Stimulated activated CD4-positive, alpha-beta T cell treated with anti-CD3 and anti-CD28 coated beads, Interleukin-4, amount 100 ng/mL, for 4 hours (primary cell): ENCODE measurements at regions not wholly inside any gene's neighbourhood (a gene's known extent, or its start where the extent isn't known, plus 50 kb on each side); places are given as distances from the start of the nearest gene placed in this dataset.
A peak's percentile ranks its signal among the peaks of the same experiment; 100 is the strongest.

Experiments used
- DNase-seq, 2 experiments: peaks; one replicate each; pipeline ENCODE4 v3.0.0-alpha.2; 2020

DNA sequence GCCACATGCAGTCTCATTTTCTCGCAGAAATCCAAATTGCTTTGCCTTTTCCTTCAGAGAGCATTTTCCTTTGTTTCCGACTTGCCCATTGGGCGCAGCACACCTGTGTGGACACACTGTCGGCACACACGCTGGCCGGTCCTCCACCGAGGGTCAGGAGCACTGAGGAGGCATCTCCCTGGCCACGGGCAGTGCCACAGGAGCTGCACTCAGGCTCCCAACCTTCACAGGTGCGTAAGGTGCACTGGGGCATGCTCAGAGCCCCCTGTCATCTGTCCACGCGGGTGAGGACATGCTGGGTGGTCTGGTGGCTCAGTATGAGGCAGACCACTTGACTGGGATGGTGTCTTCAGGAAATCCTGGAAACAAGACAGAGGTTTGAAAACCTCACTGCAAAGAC, 779.1 kb downstream of the BRD1 start:
- no peak for DNase-seq

- DNase-seq, result no peak
These were observed 780.2 kb downstream of the BRD1 start for GRCh38 chr22:49047447-49047846.

GRCh38 chr22:49046546-49047361, 780.9 kb downstream of the BRD1 start:
- DNase-seq, result peak in 1 of 2 experiments; percentile 19

DNA sequence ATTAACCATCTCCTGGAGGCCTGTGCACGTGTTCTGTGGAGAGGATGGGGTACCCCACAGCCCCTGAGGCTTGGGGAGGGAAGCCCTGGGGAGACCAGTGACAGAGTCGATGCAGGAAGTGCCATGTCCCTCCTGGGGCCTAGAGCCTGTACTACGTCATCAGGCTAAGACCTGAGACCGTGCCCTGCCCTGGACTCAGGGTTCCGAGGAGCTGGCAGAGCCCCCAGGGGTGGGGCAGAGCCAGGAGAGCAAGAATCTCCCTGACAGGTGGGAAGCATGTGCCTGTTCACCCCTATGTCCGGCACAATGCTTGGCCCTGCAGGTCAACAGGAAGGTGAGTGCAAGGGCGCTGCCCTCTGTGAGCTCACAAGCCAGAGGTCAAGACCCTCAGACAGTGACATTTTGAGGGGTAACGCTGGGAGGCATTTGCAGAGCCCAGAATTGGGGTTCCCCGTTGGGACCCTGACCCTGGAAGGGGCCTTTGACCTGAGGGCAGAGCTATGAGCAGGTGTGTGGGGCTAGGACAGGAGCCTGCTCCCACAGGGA, 781.6 kb downstream of the BRD1 start:
- DNase-seq, result no peak

- DNase-seq, result no peak
These were observed 782.4 kb downstream of the BRD1 start for GRCh38 chr22:49045276-49045675.

GRCh38 chr22:49044776-49045175, 782.9 kb downstream of the BRD1 start:
- DNase-seq, result no peak

DNA sequence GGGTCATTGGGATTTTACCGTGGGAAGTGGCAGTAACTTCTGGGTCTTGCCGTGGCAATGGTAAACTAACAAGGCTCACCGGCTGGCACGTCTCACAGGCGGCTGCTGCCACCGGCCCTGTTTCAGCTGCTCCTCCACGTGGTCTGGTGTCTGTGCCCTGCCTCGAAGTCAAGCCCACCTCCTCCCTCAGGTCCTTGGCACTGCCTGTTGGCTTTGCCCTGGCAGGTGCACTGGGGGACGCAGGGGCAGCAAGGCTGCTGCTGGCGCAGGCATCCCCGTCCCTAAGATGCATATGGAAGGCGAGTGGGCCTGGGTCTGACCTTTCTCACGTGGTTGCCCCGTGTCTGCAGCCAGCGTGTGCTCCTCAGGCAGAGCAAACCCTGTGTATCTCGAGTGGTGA, 783.6 kb downstream of the BRD1 start:
- DNase-seq, result no peak

- no peak for DNase-seq
These were observed 784.5 kb downstream of the BRD1 start for GRCh38 chr22:49042877-49043859.

GRCh38 chr22:49042066-49042465, 785.6 kb downstream of the BRD1 start:
- DNase-seq, result no peak

GRCh38 chr22:49040754-49041467, 786.8 kb downstream of the BRD1 start:
- no peak for DNase-seq

- DNase-seq, result no peak
These were observed 787.6 kb downstream of the BRD1 start for GRCh38 chr22:49040111-49040510.

GRCh38 chr22:49039625-49040024, 788.0 kb downstream of the BRD1 start:
- no peak for DNase-seq

GRCh38 chr22:49037701-49038245, 789.9 kb downstream of the BRD1 start:
- DNase-seq, result no peak

GRCh38 chr22:49036513-49036912, 791.2 kb downstream of the BRD1 start:
- no peak for DNase-seq

DNA sequence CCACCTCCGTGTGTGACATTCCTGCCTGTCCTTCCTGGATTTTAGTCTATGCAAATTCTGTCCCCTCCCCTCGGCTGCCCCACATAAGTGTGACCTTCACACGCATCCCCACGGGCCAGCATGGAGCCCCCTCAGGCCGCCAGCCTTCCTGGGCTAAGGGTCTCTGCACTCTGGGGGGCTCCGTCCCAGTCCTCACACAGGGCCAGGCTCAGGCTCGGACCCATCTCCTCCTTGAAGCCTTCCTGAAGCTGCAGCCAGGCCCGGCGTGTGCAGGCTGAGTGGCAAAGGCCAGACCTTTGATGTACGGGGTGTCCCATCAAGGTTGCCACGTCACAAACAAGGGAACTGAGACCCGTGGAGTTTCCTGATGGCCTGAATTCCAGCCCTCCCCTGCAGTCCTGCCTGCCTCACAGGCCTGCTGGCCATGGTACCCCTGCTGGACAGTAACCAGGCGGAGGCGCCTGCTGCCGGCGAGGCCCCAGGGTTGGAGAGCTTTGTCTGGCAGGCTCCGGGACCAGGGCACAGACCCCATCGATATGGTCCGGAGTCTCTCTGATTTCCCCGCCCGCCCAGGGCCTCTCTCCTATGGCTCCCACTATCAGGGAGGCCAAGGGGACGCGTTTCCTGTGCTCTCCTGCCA, 791.7 kb downstream of the BRD1 start:
- DNase-seq, result no peak

GRCh38 chr22:49034836-49035817, 792.5 kb downstream of the BRD1 start:
- DNase-seq, result no peak

DNA sequence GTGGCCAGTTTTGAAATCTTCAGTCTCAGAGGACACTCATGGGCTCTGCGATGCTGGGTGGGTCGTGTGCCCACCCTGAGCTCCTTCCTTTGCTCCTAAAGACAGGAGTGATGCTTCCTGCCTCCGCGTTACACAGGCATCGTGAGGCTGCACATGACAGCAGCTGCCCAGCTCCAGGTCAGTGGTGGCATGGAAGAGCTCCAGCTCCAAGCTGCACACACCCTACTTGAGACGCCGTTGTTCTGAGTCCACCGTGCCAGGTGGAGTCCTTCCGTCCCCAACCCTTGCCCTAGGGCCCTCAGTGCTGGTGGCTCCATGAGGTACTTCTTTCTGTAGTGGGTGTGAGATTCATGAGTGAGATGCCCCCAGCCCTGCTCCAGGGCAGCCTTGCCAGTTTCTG, 794.1 kb downstream of the BRD1 start:
- no peak for DNase-seq

- DNase-seq, result no peak
These were observed 794.9 kb downstream of the BRD1 start for GRCh38 chr22:49032821-49033220.

DNA sequence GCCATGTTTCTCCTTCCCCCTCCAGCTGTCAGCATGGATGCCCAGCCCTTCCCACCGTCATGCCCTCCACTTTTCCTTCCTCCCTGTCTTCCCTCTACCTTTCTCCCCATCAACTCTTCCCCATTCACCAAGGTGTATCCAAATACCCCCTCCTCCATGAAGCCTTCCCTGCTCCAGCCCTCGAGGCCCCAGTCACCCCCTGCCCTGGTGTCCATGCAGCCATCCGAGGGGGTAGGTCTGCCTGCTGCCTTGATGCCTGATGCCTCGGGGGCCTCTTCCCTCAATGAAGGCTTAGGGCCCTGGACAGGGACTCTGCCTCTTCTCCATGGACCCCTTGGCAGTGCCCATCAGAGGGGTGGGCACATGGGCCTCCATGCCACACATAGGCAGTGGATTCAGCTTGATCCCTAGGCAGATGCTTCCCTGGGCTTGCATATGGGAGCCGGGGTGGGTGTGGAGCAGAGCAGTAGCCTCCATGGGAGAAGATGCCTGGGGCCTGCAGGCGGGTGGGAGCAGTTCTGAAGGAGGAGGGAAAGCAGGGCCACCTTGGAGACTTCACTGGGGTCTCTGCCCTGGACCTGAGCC, 795.8 kb downstream of the BRD1 start:
- no peak for DNase-seq

DNA sequence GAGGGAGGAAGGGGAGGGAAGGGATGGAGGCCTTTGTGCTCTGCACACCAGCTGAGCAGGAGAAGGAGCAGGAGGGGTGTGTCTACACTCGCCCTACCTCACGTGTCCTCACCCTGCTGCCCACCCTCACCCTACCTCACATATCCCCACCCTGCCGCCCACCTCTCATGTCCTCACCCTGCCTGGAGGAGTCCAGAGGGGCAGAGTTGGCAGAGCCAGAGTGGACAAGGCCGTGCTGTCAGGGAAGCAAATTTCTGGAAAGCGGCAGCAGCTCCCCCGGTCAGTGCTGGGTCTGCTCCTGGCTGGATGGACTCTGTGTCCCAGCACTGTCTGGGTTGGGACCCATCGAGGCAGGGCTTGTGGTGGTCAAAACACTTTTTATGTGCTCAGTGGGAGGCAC, 799.6 kb downstream of the BRD1 start:
- DNase-seq, result no peak

DNA sequence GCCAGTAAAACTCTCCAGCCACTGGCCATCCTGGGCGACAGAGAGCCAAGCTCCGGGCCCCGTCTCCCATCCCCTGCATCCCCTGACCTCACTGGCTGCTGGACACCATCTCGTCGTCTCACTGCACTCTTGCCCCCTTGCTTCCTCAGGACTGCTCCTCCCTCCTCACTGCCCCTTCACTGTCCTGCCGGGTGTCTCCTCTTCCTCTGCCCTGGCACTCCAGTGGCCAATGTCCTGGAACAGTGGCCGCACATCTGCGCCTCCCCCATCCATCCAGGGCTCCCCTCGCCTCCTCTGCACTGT, 800.4 kb downstream of the BRD1 start:
- no peak for DNase-seq
